K562 (cell line): ENCODE measurements at regions not wholly inside any gene's neighbourhood (a gene's known extent, or its start where the extent isn't known, plus 50 kb on each side); places are given as distances from the start of the nearest gene placed in this dataset.

Experiments used
- ATAC-seq: fragments of 200-7000 bp; cut with Tn5 transposase; 3 replicates; pipeline ENCODE4 v1.9.1; 2020; ENCODE audit warnings: moderate library complexity
- BruUV-seq: library from RNA; stranded (reverse); fragments of 400-500 nt; replicated peaks from 2 replicates; lab custom pipeline; 2021; lab: Mats Ljungman, UMichigan
- CTCF ChIA-PET: fragments of 300-600 bp; formaldehyde crosslinking; extraction: SDS; loops from one replicate; lab custom pipeline; 2021; ENCODE audit warnings: low intra/inter-chr PET ratio; lab: Yijun Ruan, JAX
- POLR2A ChIA-PET: fragments of 300-600, 350-650 bp; sonication (Branson Sonifier 250); formaldehyde crosslinking; extraction: SDS; loops from one replicate; lab custom pipeline; 2021; ENCODE audit warnings: antibody characterized with exemption, inconsistent platforms; lab: Yijun Ruan, JAX
- DNase-seq, 4 experiments: peaks; one replicate each; pipeline versions ENCODE4 v3.0.0 to v3.0.0-alpha.2; 2011 to 2018; ENCODE audit warnings: low spot score in 3 of 4, mixed read lengths in 3 of 4; ENCODE audit errors: extremely low read depth in 1 of 4
- FAIRE-seq: peaks from 2 replicates; lab custom pipeline; 2011; peaks lifted over from hg19 to GRCh38; lab: Jason Lieb, UNC
- H2AFZ ChIP-seq: 2 replicates; pipeline ENCODE4 v1.6.0; 2011; ENCODE audit warnings: low read depth, low read length, control low read depth, inconsistent platforms
- H3K27ac ChIP-seq: fragments of 200-600 bp; 3 replicates; pipeline ENCODE4 v1.8.0; 2011; ENCODE audit warnings: low read depth, mild to moderate bottlenecking, control low read depth, inconsistent platforms, low read length, moderate library complexity, mixed read lengths; ENCODE audit errors: extremely low read depth
- H3K27me3 ChIP-seq, 2 experiments: fragments of 300-600 bp in 1 of 2; 2 replicates in 1 of 2; 3 replicates in 1 of 2; pipeline versions ENCODE4 v1.6.0 to v1.8.0; 2011; ENCODE audit warnings: inconsistent platforms in 2 of 2, low read length in 2 of 2, mild to moderate bottlenecking in 1 of 2, mixed read lengths in 1 of 2, moderate library complexity in 1 of 2; ENCODE audit not compliant: control insufficient read depth in 2 of 2, insufficient read depth in 2 of 2
- H3K36me3 ChIP-seq: fragments of 300-600 bp; 3 replicates; pipeline ENCODE4 v1.8.0; 2011; ENCODE audit warnings: mild to moderate bottlenecking, low read length, inconsistent platforms; ENCODE audit not compliant: control insufficient read depth, insufficient read depth
- H3K4me1 ChIP-seq, 2 experiments: fragments of 200-600 bp in 1 of 2; replicated peaks in 1 of 2; 2 replicates in 1 of 2; 3 replicates in 1 of 2; pipeline versions ENCODE4 v1.5.1 to v1.8.0; 2011; ENCODE audit warnings: inconsistent platforms in 2 of 2, low read length in 2 of 2, mild to moderate bottlenecking in 1 of 2, mixed read lengths in 1 of 2, moderate library complexity in 1 of 2; ENCODE audit not compliant: control insufficient read depth in 2 of 2, insufficient read depth in 2 of 2
- H3K4me2 ChIP-seq: 2 replicates; pipeline ENCODE4 v1.6.1; 2011; ENCODE audit warnings: low read length, control low read depth, inconsistent platforms, mixed read lengths; ENCODE audit not compliant: insufficient read depth
- H3K4me3 ChIP-seq: fragments of 200-600 bp; sonication (generic), shearing (Covaris generic); 2 replicates; pipeline ENCODE4 v1.5.1; 2016; ENCODE audit warnings: control low read depth, inconsistent platforms
- H3K79me2 ChIP-seq: fragments of 200-600 bp; 3 replicates; pipeline ENCODE4 v1.8.0; 2011; ENCODE audit warnings: low read length, inconsistent platforms; ENCODE audit not compliant: control insufficient read depth, insufficient read depth
- H3K9ac ChIP-seq, 2 experiments: 2 replicates each; pipeline versions ENCODE4 v1.6.0 to v1.6.1; 2011; ENCODE audit warnings: low read depth in 2 of 2, low read length in 2 of 2, control low read depth in 1 of 2, inconsistent platforms in 1 of 2, mild to moderate bottlenecking in 1 of 2, mixed read lengths in 1 of 2; ENCODE audit not compliant: insufficient read depth in 1 of 2
- H3K9me1 ChIP-seq: one replicate; pipeline ENCODE4 v1.6.0; 2011; ENCODE audit warnings: inconsistent platforms, mild to moderate bottlenecking, low read length, moderate library complexity; ENCODE audit not compliant: control insufficient read depth, insufficient read depth
- H3K9me3 ChIP-seq: replicated peaks from 2 replicates; pipeline ENCODE4 v1.5.1; 2011; ENCODE audit warnings: low read depth, low read length, inconsistent platforms; ENCODE audit not compliant: control insufficient read depth, insufficient read depth
- H4K20me1 ChIP-seq: replicated peaks from 2 replicates; pipeline ENCODE4 v1.6.1; 2011; ENCODE audit warnings: low read length, inconsistent platforms, mixed read lengths; ENCODE audit not compliant: control insufficient read depth, insufficient read depth
- ATF6 ChIP-seq: sonication (generic); formaldehyde crosslinking; IDR thresholded peaks from 2 replicates; pipeline ENCODE4 v1.4.0; 2020; ENCODE audit warnings: mild to moderate bottlenecking, missing genetic modification reagents
- ELF1 ChIP-seq: fragments of 200-800 bp; sonication (Bioruptor generic); IDR thresholded peaks from 2 replicates; pipeline ENCODE4 v1.6.1; 2016; ENCODE audit warnings: missing genetic modification characterization, missing compliant biosample characterization
- HSF4 ChIP-seq: fragments of 250-450 bp; sonication (Bioruptor Pico); IDR thresholded peaks from 2 replicates; pipeline ENCODE4 v2.1.2; 2022; ENCODE audit warnings: mild to moderate bottlenecking, moderate library complexity, borderline replicate concordance
- KLF16 ChIP-seq: IDR thresholded peaks from 2 replicates; pipeline ENCODE4 v1.6.1; 2016; ENCODE audit warnings: antibody characterized with exemption
- POLR2B ChIP-seq: fragments of 450-650 bp; IDR thresholded peaks from 2 replicates; pipeline ENCODE4 v1.6.1; 2018; ENCODE audit warnings: low read depth; ENCODE audit not compliant: partially characterized antibody
- TFAP4 ChIP-seq: sonication (generic); formaldehyde crosslinking; IDR thresholded peaks from 2 replicates; pipeline ENCODE4 v1.8.0; 2022; ENCODE audit warnings: missing genetic modification reagents, mild to moderate bottlenecking, moderate library complexity, borderline replicate concordance
- THAP7 ChIP-seq: fragments of 250-450 bp; sonication (Bioruptor Pico); IDR thresholded peaks from 2 replicates; pipeline ENCODE4 v1.5.0; 2021
- ZBTB2 ChIP-seq: fragments of 450-650 bp; IDR thresholded peaks from 2 replicates; pipeline ENCODE4 v1.6.1; 2016; ENCODE audit warnings: antibody characterized with exemption
- ZNF184 ChIP-seq: sonication (generic); formaldehyde crosslinking; IDR thresholded peaks from 2 replicates; pipeline ENCODE4 v1.5.0; 2020; ENCODE audit warnings: missing genetic modification reagents
- ZNF232 ChIP-seq: sonication (generic); formaldehyde crosslinking; IDR thresholded peaks from 2 replicates; pipeline ENCODE4 v1.8.0; 2022; ENCODE audit warnings: mild to moderate bottlenecking, missing genetic modification reagents
- ZNF695 ChIP-seq: fragments of 450-650 bp; formaldehyde crosslinking; IDR thresholded peaks from 2 replicates; pipeline ENCODE4 v1.4.0; 2020; ENCODE audit warnings: mild to moderate bottlenecking, moderate library complexity
- WGBS: fragments of 100-300 bp; shearing (Covaris generic); methylation state at CpG from one replicate; pipeline ENCODE4 v1.1.6; 2016; ENCODE audit warnings: low coverage, mixed read lengths; ENCODE audit not compliant: insufficient coverage; ENCODE audit errors: missing lambda C conversion rate; 5-methylcytosine and 5-hydroxymethylcytosine counted together
- in situ Hi-C: fragments of 300-500 bp; cut with MboI; formaldehyde crosslinking; loops from 4 replicates; pipeline ENCODE4 v1.15.0; 2018; ENCODE audit warnings: inconsistent platforms, mixed read lengths
- intact Hi-C: fragments of 100-400 bp; cut with micrococcal nuclease; formaldehyde crosslinking; loops from 2 replicates; pipeline ENCODE4 v1.14.2; 2022

GRCh38 chr3:137694836-137695235, 69.3 kb upstream of the SOX14 start (continued):
- TF ChIP-seq ATF6 (CRISPR knock-in tag) (no peak), ELF1 (tag) (no peak), ZNF232 (CRISPR knock-in tag) (no peak)

- CTCF ChIA-PET = no interaction called here
- Histone ChIP-seq H3K4me2 (no peak overlapping the region), H2AFZ (no peak overlapping the region), H3K27ac (no peak overlapping the region), H3K9me3 (no peaks in the 10 kb centered on the region), H3K4me1 (no peaks in the 10 kb centered on the region), H3K9me1 (no peaks in the 10 kb centered on the region), H3K9ac (no peak overlapping the region), H3K36me3 (no peaks in the 10 kb centered on the region), H3K27me3 (no peaks in the 10 kb centered on the region), H3K79me2 (no peaks in the 10 kb centered on the region), H3K4me3 (no peak overlapping the region), H4K20me1 (no peaks in the 10 kb centered on the region)
- in situ Hi-C loops = no loop called here
- BruUV-seq = no TSS peak
- TF ChIP-seq HSF4 (CRISPR knock-in tag) (no peak), ZNF184 (CRISPR knock-in tag) (no peak), POLR2B (no peak), TFAP4 (no peak), THAP7 (CRISPR knock-in tag) (no peak), ELF1 (tag) (no peak), ZBTB2 (no peak), KLF16 (no peak), ZNF695 (CRISPR knock-in tag) (no peak)
- intact Hi-C loops = loop anchor here (10.0 kb wide), 1 partner anchor 571 kb away; no protein-coding TSS in a partner anchor
- DNase-seq = no peak
- POLR2A ChIA-PET = no interaction called here
- no peak for FAIRE-seq
- 0% methylated on average over 6 of the region's 6 CpGs for WGBS
- no peak for ATAC-seq
Measured at GRCh38 chr3:137695351-137695750, 68.8 kb upstream of the SOX14 start.
